BE2C (cell line): ENCODE measurements at regions not wholly inside any gene's neighbourhood (a gene's known extent, or its start where the extent isn't known, plus 50 kb on each side); places are given as distances from the start of the nearest gene placed in this dataset.

Source experiments
- DNase-seq: peaks from one replicate; pipeline ENCODE4 v3.0.0-alpha.2; 2020
- H3K27me3 ChIP-seq: fragments of 250-450 bp; sonication (Bioruptor Pico); 2 replicates; pipeline ENCODE4 v1.5.1; 2020; ENCODE audit warnings: mild to moderate bottlenecking
- H3K36me3 ChIP-seq: fragments of 250-450 bp; sonication (Bioruptor Pico); 2 replicates; pipeline ENCODE4 v1.5.1; 2020; ENCODE audit warnings: mild to moderate bottlenecking
- H3K4me1 ChIP-seq: fragments of 250-450 bp; sonication (Bioruptor Pico); 2 replicates; pipeline ENCODE4 v1.5.1; 2020
- H3K4me3 ChIP-seq: 2 replicates; pipeline ENCODE4 v1.5.1; 2011; ENCODE audit warnings: low read depth, low read length
- H3K9me3 ChIP-seq: fragments of 250-450 bp; sonication (Bioruptor Pico); 2 replicates; pipeline ENCODE4 v1.5.1; 2020
- CTCF ChIP-seq: IDR thresholded peaks from 2 replicates; pipeline ENCODE4 v1.5.1; 2012; ENCODE audit warnings: mild to moderate bottlenecking, low read depth, low read length

GRCh38 chr16:86387468-86388440 lies 122.6 kb upstream of the FOXF1 start:
- H3K4me1 ChIP-seq: no peaks in the 10 kb centered on the region
- no peak for TF ChIP-seq CTCF
- no peak for DNase-seq

GRCh38 chr16:86388976-86389375 lies 121.4 kb upstream of the FOXF1 start:
- no peak for TF ChIP-seq CTCF
- H3K9me3 ChIP-seq: no peaks in the 10 kb centered on the region; the same call in 1 of the 2 replicates
- no peak for DNase-seq
- no peaks in the 10 kb centered on the region for H3K27me3 ChIP-seq
- H3K4me3 ChIP-seq: no peak overlapping the region
- H3K4me1 ChIP-seq: no peaks in the 10 kb centered on the region
- H3K36me3 ChIP-seq: no peaks in the 10 kb centered on the region

More at GRCh38 chr16:86387468-86388440, 122.6 kb upstream of the FOXF1 start:
- no peaks in the 10 kb centered on the region; the same call in 1 of the 2 replicates for H3K9me3 ChIP-seq
- H3K4me3 ChIP-seq: no peak overlapping the region
- H3K36me3 ChIP-seq: no peaks in the 10 kb centered on the region
- no peaks in the 10 kb centered on the region for H3K27me3 ChIP-seq

GRCh38 chr16:86389566-86390328 lies 120.6 kb upstream of the FOXF1 start:
- Histone ChIP-seq H3K4me1 (no peaks in the 10 kb centered on the region), H3K27me3 (no peaks in the 10 kb centered on the region)
- no peak for TF ChIP-seq CTCF

GRCh38 chr16:86390335-86390734 lies 120.0 kb upstream of the FOXF1 start:
- TF ChIP-seq CTCF: no peak
- Histone ChIP-seq H3K4me1 (no peaks in the 10 kb centered on the region), H3K36me3 (no peaks in the 10 kb centered on the region), H3K4me3 (no peak overlapping the region), H3K27me3 (no peaks in the 10 kb centered on the region), H3K9me3 (no peaks in the 10 kb centered on the region; the same call in 1 of the 2 replicates)
- no peak for DNase-seq

More at GRCh38 chr16:86389566-86390328, 120.6 kb upstream of the FOXF1 start:
- no peak for DNase-seq
- H3K36me3 ChIP-seq: no peaks in the 10 kb centered on the region
- H3K4me3 ChIP-seq: no peak overlapping the region
- no peaks in the 10 kb centered on the region; the same call in 1 of the 2 replicates for H3K9me3 ChIP-seq

GRCh38 chr16:86391486-86391885 lies 118.8 kb upstream of the FOXF1 start:
- no peak for DNase-seq
- Histone ChIP-seq H3K4me3 (no peak overlapping the region), H3K9me3 (no peaks in the 10 kb centered on the region; the same call in 1 of the 2 replicates), H3K4me1 (peaks cover 4% of the 10 kb centered on the region; the same call in 1 of the 2 replicates), H3K36me3 (no peaks in the 10 kb centered on the region), H3K27me3 (no peaks in the 10 kb centered on the region)
- TF ChIP-seq CTCF: no peak
